ENCODE measurements at regions not wholly inside any gene's neighbourhood (a gene's known extent, or its start where the extent isn't known, plus 50 kb on each side); places are given as distances from the start of the nearest gene placed in this dataset.

DNA sequence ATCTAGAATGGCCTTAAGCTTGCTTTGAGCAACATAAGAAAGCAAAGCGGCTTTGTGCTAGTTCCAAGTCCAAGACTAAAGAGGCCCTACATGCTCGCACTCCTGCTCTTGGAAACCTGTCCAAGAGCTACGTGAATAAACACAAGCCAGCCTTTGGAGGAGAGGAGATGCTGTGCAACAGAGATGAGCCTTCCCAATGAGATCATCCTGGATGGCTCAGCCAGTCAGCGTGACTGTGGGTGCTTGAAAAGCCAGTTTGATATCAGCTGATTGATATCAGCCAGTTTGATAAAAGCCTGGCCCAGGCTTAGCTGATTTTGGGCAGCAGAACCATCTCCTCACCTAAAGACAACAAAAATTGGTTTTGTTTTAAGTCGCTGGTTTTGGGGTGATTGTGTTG is 481.0 kb upstream of the DSEL start:
- H3K36me3 ChIP-seq (ENCODE audit: low read depth), result no peaks in the 10 kb centered on the region
- DNase-seq, result no peak
- no peaks in the 10 kb centered on the region for H3K79me2 ChIP-seq (ENCODE audit: low read depth)
- no peaks in the 10 kb centered on the region for H4K20me1 ChIP-seq (ENCODE audit: insufficient read depth)
- H2AFZ ChIP-seq, result no peak overlapping the region
- intact Hi-C loops (cut with micrococcal nuclease; ENCODE audit: unreplicated experiment), result no loop called here
- H3K27me3 ChIP-seq (ENCODE audit: insufficient read depth, low read depth), result no peaks in the 10 kb centered on the region
- H3F3A ChIP-seq (ENCODE audit: insufficient read depth, low read depth), result no peaks in the 10 kb centered on the region
- H3K4me2 ChIP-seq, result no peak overlapping the region
- CTCF ChIA-PET, result no interaction called here
- no peak overlapping the region for H3K27ac ChIP-seq
- POLR2A ChIA-PET (ENCODE audit: unreplicated experiment), result no interaction called here
- H3K4me1 ChIP-seq (replicated peaks; ENCODE audit: insufficient read depth), result no peaks in the 10 kb centered on the region
- no TSS peak for BruUV-seq (replicated peaks)
- no peak overlapping the region for H3K4me3 ChIP-seq
- no peak for TF ChIP-seq EZH2 (IDR thresholded peaks at IDR 0.05; ENCODE audit: low read depth)
- TF ChIP-seq, protein P1, sequence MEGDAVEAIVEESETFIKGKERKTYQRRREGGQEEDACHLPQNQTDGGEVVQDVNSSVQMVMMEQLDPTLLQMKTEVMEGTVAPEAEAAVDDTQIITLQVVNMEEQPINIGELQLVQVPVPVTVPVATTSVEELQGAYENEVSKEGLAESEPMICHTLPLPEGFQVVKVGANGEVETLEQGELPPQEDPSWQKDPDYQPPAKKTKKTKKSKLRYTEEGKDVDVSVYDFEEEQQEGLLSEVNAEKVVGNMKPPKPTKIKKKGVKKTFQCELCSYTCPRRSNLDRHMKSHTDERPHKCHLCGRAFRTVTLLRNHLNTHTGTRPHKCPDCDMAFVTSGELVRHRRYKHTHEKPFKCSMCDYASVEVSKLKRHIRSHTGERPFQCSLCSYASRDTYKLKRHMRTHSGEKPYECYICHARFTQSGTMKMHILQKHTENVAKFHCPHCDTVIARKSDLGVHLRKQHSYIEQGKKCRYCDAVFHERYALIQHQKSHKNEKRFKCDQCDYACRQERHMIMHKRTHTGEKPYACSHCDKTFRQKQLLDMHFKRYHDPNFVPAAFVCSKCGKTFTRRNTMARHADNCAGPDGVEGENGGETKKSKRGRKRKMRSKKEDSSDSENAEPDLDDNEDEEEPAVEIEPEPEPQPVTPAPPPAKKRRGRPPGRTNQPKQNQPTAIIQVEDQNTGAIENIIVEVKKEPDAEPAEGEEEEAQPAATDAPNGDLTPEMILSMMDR (conservative IDR thresholded peaks at IDR 0.05), result no peak
- no peaks in the 10 kb centered on the region for H3K9me3 ChIP-seq (ENCODE audit: insufficient read depth, low read depth)
- no peaks in the 10 kb centered on the region for H3K9me2 ChIP-seq (ENCODE audit: insufficient read depth)

DNA sequence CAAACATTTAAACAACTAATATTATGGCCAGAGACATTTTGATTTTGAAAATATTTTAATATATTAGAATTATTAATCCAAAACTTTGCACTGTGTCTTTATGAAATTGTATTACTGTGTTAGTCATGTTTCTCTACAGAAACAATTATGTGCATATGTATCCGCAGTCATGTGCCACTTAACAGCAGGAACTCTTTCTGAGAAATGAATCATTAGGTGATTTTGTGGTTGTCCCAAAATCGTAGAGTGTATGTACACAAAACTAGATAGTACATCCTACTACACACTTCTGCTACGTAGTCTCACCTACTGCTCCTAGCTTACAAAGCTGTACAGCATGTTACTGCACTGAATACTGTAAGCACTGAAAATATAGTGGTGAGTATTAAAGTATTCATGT is 479.2 kb upstream of the DSEL start:
- CTCF ChIA-PET, result no interaction called here

DNA sequence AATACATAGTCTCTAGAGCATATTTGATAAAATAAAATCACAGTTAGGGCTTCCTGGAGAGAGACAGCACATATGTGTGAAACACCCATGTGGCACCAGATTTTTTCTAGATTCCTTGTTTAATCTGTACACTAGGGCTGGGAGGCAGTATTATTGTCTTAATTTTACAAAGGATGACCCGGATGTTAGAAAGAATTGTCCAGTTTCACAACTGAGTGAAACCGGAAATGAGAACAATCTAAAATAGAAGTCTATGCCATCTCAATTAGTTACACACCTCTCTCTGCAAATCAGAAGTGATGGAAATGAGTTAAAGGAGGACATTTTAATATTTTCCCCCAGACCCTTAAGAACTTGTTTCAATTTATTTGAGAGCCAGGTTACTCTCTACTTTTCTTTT is 463.7 kb upstream of the DSEL start:
- ChIA-PET CTCF (no interaction called here), POLR2A (ENCODE audit: unreplicated experiment) (no interaction called here)
- Histone ChIP-seq H3K9me2 (ENCODE audit: insufficient read depth) (no peaks in the 10 kb centered on the region; the same call in 1 of the 2 replicates), H3K9me3 (ENCODE audit: insufficient read depth, low read depth) (no peaks in the 10 kb centered on the region), H2AFZ (no peak overlapping the region), H3K36me3 (ENCODE audit: low read depth) (no peaks in the 10 kb centered on the region), H3K79me2 (ENCODE audit: low read depth) (no peaks in the 10 kb centered on the region), H3K4me1 (replicated peaks; ENCODE audit: insufficient read depth) (no peaks in the 10 kb centered on the region), H3F3A (ENCODE audit: insufficient read depth, low read depth) (no peaks in the 10 kb centered on the region), H3K27ac (no peak overlapping the region), H3K4me3 (no peak overlapping the region), H4K20me1 (ENCODE audit: insufficient read depth) (no peaks in the 10 kb centered on the region), H3K27me3 (ENCODE audit: insufficient read depth, low read depth) (no peaks in the 10 kb centered on the region), H3K4me2 (no peak overlapping the region)
- intact Hi-C loops (cut with micrococcal nuclease; ENCODE audit: unreplicated experiment), result no loop called here
- DNase-seq, result no peak
- no peak for TF ChIP-seq EZH2 (IDR thresholded peaks at IDR 0.05; ENCODE audit: low read depth)
- TF ChIP-seq, protein P1 (conservative IDR thresholded peaks at IDR 0.05), result no peak
- BruUV-seq (replicated peaks), result no TSS peak

More for the DNA sequence above, 479.2 kb upstream of the DSEL start:
- no peak for DNase-seq
- H2AFZ ChIP-seq, result no peak overlapping the region
- intact Hi-C loops (cut with micrococcal nuclease; ENCODE audit: unreplicated experiment), result no loop called here
- H3K27me3 ChIP-seq (ENCODE audit: insufficient read depth, low read depth), result no peaks in the 10 kb centered on the region
- H4K20me1 ChIP-seq (ENCODE audit: insufficient read depth), result no peaks in the 10 kb centered on the region
- no peaks in the 10 kb centered on the region for H3K9me2 ChIP-seq (ENCODE audit: insufficient read depth)
- no peaks in the 10 kb centered on the region for H3K36me3 ChIP-seq (ENCODE audit: low read depth)
- no peak overlapping the region for H3K4me3 ChIP-seq
- POLR2A ChIA-PET (ENCODE audit: unreplicated experiment), result no interaction called here
- no peaks in the 10 kb centered on the region for H3K4me1 ChIP-seq (replicated peaks; ENCODE audit: insufficient read depth)
- no peak overlapping the region for H3K27ac ChIP-seq
- no TSS peak for BruUV-seq (replicated peaks)
- TF ChIP-seq, protein P1 (conservative IDR thresholded peaks at IDR 0.05), result no peak
- no peak for TF ChIP-seq EZH2 (IDR thresholded peaks at IDR 0.05; ENCODE audit: low read depth)
- no peak overlapping the region for H3K4me2 ChIP-seq
- no peaks in the 10 kb centered on the region for H3F3A ChIP-seq (ENCODE audit: insufficient read depth, low read depth)
- H3K79me2 ChIP-seq (ENCODE audit: low read depth), result no peaks in the 10 kb centered on the region
- no peaks in the 10 kb centered on the region for H3K9me3 ChIP-seq (ENCODE audit: insufficient read depth, low read depth)
